KMS-11 (cell line): ENCODE measurements at regions not wholly inside any gene's neighbourhood (a gene's known extent, or its start where the extent isn't known, plus 50 kb on each side); places are given as distances from the start of the nearest gene placed in this dataset.

Experiments
- H2AFZ ChIP-seq: fragments of 200-600 bp; sonication (generic); 2 replicates; pipeline ENCODE4 v1.6.1; 2016; ENCODE audit warnings: antibody characterized with exemption, mixed run types, low read depth
- H3K27ac ChIP-seq: fragments of 200-600 bp; sonication (generic); 2 replicates; pipeline ENCODE4 v1.6.1; 2016; ENCODE audit warnings: mild to moderate bottlenecking, mixed run types
- H3K27me3 ChIP-seq: fragments of 200-600 bp; sonication (generic); 2 replicates; pipeline ENCODE4 v1.6.1; 2017; ENCODE audit warnings: mild to moderate bottlenecking, low read depth, mixed run types, moderate library complexity; ENCODE audit not compliant: insufficient read depth
- H3K36me3 ChIP-seq: fragments of 200-600 bp; sonication (generic); 2 replicates; pipeline ENCODE4 v1.6.1; 2017; ENCODE audit warnings: mild to moderate bottlenecking, mixed run types; ENCODE audit not compliant: insufficient read depth
- H3K4me1 ChIP-seq: fragments of 200-600 bp; sonication (generic); 2 replicates; pipeline ENCODE4 v1.6.1; 2016; ENCODE audit warnings: mild to moderate bottlenecking, low read depth, mixed run types; ENCODE audit not compliant: poor library complexity, severe bottlenecking
- H3K4me2 ChIP-seq: fragments of 200-600 bp; sonication (generic); 2 replicates; pipeline ENCODE4 v1.7.0; 2016; ENCODE audit warnings: mild to moderate bottlenecking, mixed run types
- H3K4me3 ChIP-seq: fragments of 200-600 bp; sonication (generic); IDR thresholded peaks from 2 replicates; pipeline ENCODE4 v1.6.1; 2017; ENCODE audit warnings: low read depth, low read length, mixed read lengths; ENCODE audit not compliant: insufficient read depth
- H3K79me2 ChIP-seq: fragments of 200-600 bp; sonication (generic); 2 replicates; pipeline ENCODE4 v1.6.1; 2016; ENCODE audit warnings: low read depth, mixed run types; ENCODE audit not compliant: insufficient read depth
- H3K9ac ChIP-seq: fragments of 200-600 bp; sonication (generic); 2 replicates; pipeline ENCODE4 v1.6.1; 2016; ENCODE audit warnings: mild to moderate bottlenecking, mixed run types
- H4K20me1 ChIP-seq: fragments of 200-600 bp; sonication (generic); 2 replicates; pipeline ENCODE4 v1.6.1; 2016; ENCODE audit warnings: mild to moderate bottlenecking, mixed run types; ENCODE audit not compliant: insufficient read depth
- TF ChIP-seq, protein P1 (sequence below): fragments of 200-600 bp; sonication (generic); conservative IDR thresholded peaks from 2 replicates; pipeline ENCODE4 v1.6.1; 2017; ENCODE audit warnings: low read depth, mild to moderate bottlenecking, antibody characterized with exemption, low read length, moderate library complexity, mixed read lengths

- H3K27me3 ChIP-seq: no peaks in the 10 kb centered on the region
- H4K20me1 ChIP-seq: no peaks in the 10 kb centered on the region
- TF ChIP-seq, protein P1, sequence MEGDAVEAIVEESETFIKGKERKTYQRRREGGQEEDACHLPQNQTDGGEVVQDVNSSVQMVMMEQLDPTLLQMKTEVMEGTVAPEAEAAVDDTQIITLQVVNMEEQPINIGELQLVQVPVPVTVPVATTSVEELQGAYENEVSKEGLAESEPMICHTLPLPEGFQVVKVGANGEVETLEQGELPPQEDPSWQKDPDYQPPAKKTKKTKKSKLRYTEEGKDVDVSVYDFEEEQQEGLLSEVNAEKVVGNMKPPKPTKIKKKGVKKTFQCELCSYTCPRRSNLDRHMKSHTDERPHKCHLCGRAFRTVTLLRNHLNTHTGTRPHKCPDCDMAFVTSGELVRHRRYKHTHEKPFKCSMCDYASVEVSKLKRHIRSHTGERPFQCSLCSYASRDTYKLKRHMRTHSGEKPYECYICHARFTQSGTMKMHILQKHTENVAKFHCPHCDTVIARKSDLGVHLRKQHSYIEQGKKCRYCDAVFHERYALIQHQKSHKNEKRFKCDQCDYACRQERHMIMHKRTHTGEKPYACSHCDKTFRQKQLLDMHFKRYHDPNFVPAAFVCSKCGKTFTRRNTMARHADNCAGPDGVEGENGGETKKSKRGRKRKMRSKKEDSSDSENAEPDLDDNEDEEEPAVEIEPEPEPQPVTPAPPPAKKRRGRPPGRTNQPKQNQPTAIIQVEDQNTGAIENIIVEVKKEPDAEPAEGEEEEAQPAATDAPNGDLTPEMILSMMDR: no peak
- H2AFZ ChIP-seq: no peak overlapping the region
- no peaks in the 10 kb centered on the region for H3K4me1 ChIP-seq
- no peak overlapping the region for H3K4me3 ChIP-seq
- H3K9ac ChIP-seq: no peak overlapping the region
- no peaks in the 10 kb centered on the region for H3K79me2 ChIP-seq
- no peak overlapping the region for H3K27ac ChIP-seq
- H3K4me2 ChIP-seq: no peak overlapping the region
- H3K36me3 ChIP-seq: no peaks in the 10 kb centered on the region
Observed at GRCh38 chr2:16464641-16465040, 201.0 kb downstream of the CYRIA start.

DNA sequence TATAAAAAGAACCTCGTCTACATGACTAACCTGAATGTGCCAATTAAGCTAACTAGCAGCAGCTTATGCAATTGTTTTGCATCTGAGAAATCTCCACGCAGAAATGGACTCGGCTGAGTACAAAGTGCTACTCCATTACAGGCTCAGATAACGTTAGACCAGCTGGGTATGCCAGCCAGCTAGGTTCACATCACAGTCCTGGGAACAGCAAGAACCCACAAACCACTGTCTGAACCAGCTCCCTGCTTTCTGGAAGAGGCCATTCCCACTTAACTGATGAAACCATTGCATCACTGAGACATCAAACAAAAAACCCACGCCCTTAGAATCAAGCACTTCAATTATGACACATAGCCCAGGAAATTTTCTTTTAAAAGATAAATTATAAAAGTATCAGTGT is 202.7 kb downstream of the CYRIA start:
- TF ChIP-seq, protein P1: no peak
- Histone ChIP-seq H2AFZ (no peak overlapping the region), H3K4me2 (no peak overlapping the region)

DNA sequence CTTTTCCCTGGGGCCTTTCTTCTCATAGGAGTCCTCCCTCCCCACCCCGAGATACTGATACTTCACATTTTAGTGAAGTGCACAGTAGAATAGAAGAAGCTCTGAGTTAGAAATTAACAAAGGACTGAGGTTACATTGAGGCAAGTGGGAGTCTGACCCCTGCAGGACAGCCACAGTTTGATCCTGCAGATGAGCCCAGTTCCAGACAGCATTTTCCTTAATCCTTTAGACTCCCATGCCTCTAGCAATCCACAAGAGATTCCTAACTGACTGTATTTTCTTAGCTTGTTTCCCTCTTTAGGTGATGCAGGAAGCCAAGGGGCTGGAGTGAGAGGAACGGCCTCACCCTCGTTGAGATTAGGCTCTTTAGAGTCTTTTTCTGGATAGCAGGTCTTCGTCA is 204.0 kb downstream of the CYRIA start:
- Histone ChIP-seq H3K79me2 (no peaks in the 10 kb centered on the region), H3K4me2 (no peak overlapping the region), H4K20me1 (no peaks in the 10 kb centered on the region), H3K4me1 (no peaks in the 10 kb centered on the region), H3K4me3 (no peak overlapping the region), H2AFZ (no peak overlapping the region), H3K36me3 (no peaks in the 10 kb centered on the region), H3K9ac (no peak overlapping the region), H3K27ac (no peak overlapping the region), H3K27me3 (no peaks in the 10 kb centered on the region)
- TF ChIP-seq, protein P1: no peak

More for the DNA sequence above, 202.7 kb downstream of the CYRIA start:
- Histone ChIP-seq H3K27ac (no peak overlapping the region), H4K20me1 (no peaks in the 10 kb centered on the region), H3K4me1 (no peaks in the 10 kb centered on the region), H3K27me3 (no peaks in the 10 kb centered on the region), H3K79me2 (no peaks in the 10 kb centered on the region), H3K9ac (no peak overlapping the region), H3K36me3 (no peaks in the 10 kb centered on the region), H3K4me3 (no peak overlapping the region)

DNA sequence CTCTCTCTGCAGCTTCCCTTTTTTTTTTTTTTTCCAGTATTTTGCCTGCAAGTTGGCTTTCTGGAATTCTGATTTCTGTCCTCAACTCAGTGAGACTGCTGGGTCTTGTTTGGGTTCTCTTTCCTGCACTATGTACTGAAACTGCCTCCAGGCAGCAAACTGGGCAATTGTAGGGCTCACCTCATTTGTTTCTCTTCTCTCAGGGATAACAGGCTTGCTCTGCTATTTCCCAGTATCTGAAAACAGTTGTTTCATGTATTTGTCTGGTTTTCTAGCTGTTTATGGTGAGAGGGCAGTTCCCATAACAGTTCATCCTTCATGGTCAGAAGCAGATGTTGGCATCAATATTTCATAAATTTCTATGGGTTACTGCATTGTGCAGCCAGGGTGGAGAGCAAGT is 206.0 kb downstream of the CYRIA start:
- Histone ChIP-seq H3K79me2 (no peaks in the 10 kb centered on the region), H3K27ac (no peak overlapping the region), H3K27me3 (no peaks in the 10 kb centered on the region), H3K4me3 (no peak overlapping the region), H3K36me3 (no peaks in the 10 kb centered on the region), H3K9ac (no peak overlapping the region), H3K4me1 (no peaks in the 10 kb centered on the region), H4K20me1 (no peaks in the 10 kb centered on the region), H3K4me2 (no peak overlapping the region), H2AFZ (no peak overlapping the region)
- TF ChIP-seq, protein P1: no peak
